ENCODE measurements at regions not wholly inside any gene's neighbourhood (a gene's known extent, or its start where the extent isn't known, plus 50 kb on each side); places are given as distances from the start of the nearest gene placed in this dataset.

- no peak for TF ChIP-seq CTCF (IDR thresholded peaks at IDR 0.05; ENCODE audit: insufficient read depth, low read depth, low read length)
- DNase-seq (ENCODE audit: low read depth): no peak
These were observed 283.3 kb upstream of the CDH5 start for GRCh38 chr16:66083171-66083570.

GRCh38 chr16:66082424-66082823, 284.1 kb upstream of the CDH5 start:
- DNase-seq (ENCODE audit: low read depth): no peak
- H3K4me3 ChIP-seq (ENCODE audit: low read depth, low read length): no peak overlapping the region
- TF ChIP-seq CTCF (IDR thresholded peaks at IDR 0.05; ENCODE audit: insufficient read depth, low read depth, low read length): no peak

More at GRCh38 chr16:66083171-66083570, 283.3 kb upstream of the CDH5 start:
- H3K4me3 ChIP-seq (ENCODE audit: low read depth, low read length): no peak overlapping the region

- no peak for TF ChIP-seq CTCF (IDR thresholded peaks at IDR 0.05; ENCODE audit: insufficient read depth, low read depth, low read length)
- no peak overlapping the region for H3K4me3 ChIP-seq (ENCODE audit: low read depth, low read length)
- DNase-seq (ENCODE audit: low read depth): no peak
These were observed 284.6 kb upstream of the CDH5 start for GRCh38 chr16:66081775-66082366.

GRCh38 chr16:66079671-66080334, 286.7 kb upstream of the CDH5 start:
- no peak for TF ChIP-seq CTCF (IDR thresholded peaks at IDR 0.05; ENCODE audit: insufficient read depth, low read depth, low read length)
- H3K4me3 ChIP-seq (ENCODE audit: low read depth, low read length): no peak overlapping the region
- DNase-seq (ENCODE audit: low read depth): no peak

GRCh38 chr16:66070140-66070917, 296.2 kb upstream of the CDH5 start:
- TF ChIP-seq CTCF (IDR thresholded peaks at IDR 0.05; ENCODE audit: insufficient read depth, low read depth, low read length): no peak
- DNase-seq (ENCODE audit: low read depth): peak; percentile 90
- H3K4me3 ChIP-seq (ENCODE audit: low read depth, low read length): no peak overlapping the region

- no peak overlapping the region for H3K4me3 ChIP-seq (ENCODE audit: low read depth, low read length)
- no peak for DNase-seq (ENCODE audit: low read depth)
- no peak for TF ChIP-seq CTCF (IDR thresholded peaks at IDR 0.05; ENCODE audit: insufficient read depth, low read depth, low read length)
These were observed 296.9 kb upstream of the CDH5 start for GRCh38 chr16:66069587-66069986.

All from fibroblast of villous mesenchyme (primary cell).